Skin of body (tissue), 1 donor: ENCODE measurements at regions not wholly inside any gene's neighbourhood (a gene's known extent, or its start where the extent isn't known, plus 50 kb on each side); places are given as distances from the start of the nearest gene placed in this dataset.

Experiments
- DNase-seq: peaks from one replicate; lab custom pipeline; 2025; lab: John Stamatoyannopoulos, UW

DNA sequence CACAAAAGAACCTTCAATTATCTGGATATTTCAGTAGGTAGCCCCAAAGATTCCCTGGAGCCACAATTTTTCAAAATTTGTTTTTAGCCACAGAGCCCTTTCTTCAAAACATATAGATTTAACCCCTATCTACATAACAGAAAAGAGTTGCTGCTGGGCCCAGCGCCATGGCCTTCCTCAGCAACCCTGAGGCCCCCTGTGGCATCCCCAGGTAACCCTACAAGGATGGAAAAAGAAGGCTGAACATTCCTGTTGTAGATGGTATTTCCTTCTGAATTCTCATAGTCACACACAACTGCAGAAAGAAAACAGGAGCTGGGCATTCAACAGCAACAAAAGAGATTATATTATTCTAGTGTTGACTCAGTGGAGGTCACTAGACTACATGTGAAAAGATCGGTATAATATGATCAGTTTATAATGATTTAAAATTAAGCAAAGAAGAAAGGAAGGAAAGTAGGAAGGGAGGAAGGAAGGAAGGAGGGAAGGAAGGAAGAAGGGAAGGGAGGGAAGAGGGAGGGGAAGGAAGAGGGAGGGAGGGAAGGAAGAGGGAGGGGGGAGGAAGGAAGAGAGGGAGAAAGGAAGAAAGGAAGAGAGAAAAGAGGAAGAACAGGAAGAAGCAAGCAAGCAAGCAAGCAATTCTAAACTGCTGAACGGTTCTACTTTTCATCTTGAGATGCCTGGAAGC lies 342.5 kb upstream of the NR2F2 start:
- DNase-seq: no peak

DNA sequence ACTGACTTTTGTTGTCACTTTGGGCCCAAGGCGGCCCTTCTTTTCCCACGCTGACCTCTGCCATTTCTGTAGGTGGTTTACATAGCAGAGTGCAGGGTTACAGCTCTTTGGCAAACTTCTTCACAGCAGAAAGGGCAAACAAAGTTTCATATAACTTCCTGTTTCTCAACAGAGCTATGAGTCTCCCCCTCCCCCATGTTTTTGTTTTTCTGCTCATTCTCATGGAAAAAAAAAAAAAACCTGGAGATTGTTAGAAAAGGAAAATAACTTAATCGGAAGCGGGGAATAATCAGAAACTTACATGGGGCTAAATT lies 342.0 kb upstream of the NR2F2 start:
- no peak for DNase-seq

DNA sequence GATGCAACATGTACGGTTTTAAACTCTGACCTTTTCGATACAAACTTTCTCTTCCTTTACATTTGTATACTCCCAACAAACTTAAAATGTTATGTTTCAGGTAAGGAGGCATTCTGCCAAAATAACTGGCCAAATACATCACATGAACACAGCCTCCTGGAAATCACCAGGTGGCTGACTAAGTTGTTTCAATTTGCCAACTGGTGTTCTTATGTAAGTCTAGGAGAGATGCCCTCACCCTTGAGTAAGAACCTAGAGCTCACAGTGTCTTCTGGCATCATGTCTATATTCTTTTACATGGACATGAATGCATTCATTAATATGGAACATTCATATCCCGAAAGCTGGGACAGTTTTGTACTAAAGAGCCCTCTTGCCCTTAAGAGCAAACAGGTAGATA lies 341.1 kb upstream of the NR2F2 start:
- DNase-seq: no peak

DNA sequence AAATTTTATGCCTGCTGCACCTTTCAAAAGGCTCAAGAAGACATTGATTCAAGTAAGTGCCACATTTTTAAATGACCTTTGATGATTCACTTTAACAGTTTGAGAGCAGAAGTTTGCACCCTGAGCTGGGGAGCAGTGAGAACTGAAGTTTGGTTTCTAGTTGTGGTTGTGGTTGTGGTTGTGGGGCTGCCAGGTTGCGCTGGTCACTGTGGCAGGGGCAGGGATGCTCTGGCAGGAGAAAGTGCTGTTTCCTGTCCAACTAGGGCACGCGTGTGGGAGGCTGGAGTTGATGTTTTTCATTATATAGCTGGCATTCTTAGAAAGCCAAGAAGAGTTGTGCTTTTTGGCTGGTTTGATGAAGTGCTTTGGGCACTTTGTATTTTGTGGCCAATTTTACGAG lies 339.7 kb upstream of the NR2F2 start:
- DNase-seq: no peak

DNA sequence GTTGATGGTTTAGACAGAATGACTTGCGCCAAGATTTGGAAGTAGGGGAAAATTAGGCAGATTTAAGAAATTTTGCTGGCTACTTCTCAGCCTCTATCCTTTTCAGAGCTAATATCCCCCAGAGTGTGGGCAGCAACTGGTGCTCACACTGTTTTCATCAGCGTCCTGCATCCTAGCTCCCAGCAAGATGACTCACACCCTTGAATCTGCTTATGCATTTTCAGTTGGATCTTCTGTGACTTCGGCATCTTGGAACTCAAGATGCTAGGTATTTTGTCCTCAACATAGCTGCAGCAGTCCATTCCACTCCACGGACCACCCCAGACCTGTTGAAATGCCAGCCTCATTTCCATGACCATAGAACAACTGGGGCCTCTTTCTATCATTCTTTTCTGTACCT lies 336.1 kb upstream of the NR2F2 start:
- DNase-seq: no peak

DNA sequence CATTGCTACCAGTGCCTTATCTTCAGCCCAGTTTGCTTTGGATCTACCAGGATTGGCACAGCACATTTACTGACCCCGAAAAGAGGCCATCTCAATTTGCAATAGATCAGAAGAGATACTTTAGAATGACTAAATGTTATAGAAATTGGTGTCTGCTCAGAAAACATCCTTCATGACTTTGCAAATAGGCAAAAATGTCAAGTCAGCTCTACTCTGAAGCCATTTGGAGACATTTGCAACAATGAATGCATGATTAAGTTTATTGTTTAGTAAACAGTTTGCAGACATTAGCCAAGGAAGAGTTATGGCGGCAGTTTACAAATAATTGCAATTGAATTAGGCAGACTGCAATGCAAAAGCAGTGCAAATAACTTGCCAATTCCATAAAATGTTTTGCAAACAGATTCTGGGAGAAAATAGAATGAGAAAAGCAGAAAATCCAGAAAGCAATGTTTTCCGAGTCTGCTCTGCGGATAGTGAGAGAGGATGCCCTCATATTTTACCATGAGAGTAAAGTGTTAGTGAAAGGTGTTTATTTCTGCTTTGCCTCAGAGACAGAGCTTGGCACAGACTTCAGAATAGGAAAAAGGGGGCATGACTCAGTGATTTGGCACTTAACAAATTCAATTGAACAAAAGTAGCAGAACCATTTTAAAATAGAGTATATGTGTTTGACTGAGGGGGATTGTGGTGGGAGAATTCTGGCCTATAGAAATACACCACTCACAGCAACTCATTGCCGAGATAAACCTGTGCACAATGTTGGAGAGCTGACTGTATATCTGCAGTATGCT lies 334.9 kb upstream of the NR2F2 start:
- DNase-seq: no peak

DNA sequence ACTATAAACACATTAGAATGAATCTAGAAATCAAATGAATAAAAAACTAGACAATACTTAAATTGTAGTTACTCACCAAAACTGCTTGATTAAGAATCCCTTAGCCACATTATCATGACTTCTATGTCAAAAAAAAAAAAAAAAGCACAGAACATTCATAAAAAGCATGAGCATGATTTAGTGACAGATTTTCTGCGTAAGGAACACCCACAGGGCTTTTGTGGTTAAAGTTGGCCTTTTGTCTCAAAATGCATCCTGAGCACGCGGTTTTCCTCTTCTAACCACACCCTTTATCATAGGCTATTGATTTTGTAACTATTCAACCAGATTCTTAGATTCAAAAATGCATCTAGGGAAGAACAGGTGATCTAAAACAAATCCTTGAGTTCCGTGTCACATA lies 334.0 kb upstream of the NR2F2 start:
- no peak for DNase-seq

DNA sequence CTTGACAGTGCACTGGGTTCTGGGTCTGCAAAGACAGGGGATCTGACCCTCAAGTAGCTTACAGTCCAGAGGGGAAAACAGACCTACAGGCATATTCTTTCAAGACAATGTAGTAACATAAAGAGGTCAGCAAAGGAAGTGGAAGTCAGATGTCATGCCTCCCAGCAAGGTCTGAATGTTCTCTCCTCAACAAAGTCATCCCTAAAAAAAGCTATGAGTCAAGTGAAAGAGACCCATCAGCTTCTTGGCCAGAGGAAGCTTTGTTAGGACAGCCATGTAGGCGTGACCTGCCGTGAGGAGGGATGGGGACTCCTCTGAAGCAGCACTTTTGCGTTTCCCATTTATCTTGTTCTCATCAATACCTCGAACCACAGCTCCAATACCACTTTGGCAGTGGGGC lies 331.6 kb upstream of the NR2F2 start:
- no peak for DNase-seq

DNA sequence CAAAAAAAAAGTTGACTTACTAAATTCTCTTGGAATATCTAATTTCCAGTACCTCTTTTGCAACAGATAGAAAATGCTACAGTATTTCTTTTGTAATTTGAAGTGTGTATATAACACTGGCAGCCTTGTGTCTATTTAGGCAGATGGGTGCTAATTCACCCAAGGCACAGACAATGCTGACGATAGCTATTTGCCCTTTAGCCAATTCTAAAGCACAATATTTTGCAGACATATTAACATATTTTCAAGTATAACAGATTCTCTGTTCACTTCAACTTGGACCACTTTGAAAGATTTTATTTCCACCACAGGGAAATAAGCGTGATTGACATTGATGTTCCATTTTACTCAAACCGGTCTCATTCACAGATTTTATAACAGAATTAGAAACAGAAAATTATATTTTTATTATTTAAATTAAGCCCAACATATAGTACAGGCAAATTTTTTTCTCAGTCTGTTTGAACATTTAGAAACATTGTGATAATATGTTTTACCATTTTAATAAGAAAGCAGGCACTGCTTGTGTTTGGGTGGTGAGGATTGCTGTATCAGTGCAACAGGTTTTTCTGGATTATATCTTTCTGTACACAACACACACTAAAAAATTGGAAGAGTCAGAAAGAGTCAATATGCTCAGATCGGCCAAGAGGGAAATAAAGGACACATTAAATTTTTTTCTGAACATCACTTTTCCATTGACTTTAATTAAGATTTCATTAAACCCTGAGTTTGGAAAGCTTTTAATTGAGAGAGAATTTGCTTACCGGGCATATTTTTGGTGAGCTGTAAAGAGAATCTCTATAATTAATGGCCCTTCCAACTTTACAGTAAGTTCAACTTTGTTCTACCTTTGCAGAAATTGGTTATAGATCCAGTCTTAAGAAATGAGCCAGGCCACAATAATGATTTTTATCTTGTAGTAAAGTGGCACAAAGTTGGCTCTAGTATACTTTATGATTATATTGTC lies 327.3 kb upstream of the NR2F2 start:
- DNase-seq: no peak

DNA sequence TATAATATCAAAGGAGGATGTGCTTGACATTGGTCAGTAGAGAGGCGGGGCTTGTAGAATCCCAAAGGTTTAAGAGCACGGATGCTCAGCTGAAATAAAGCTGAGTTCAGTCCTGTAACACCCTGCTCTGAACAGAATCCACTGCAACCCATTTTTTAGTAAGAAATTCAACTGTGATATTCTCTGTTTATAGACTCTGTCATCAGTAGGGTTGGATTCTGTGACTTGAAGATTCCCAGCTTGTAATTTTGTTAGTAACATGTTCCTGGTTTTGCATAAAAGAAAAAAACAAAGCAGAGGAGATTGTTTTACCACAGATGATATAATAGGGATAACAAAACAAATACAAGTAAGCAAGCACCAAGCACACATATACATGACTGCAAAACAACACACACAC lies 324.6 kb upstream of the NR2F2 start:
- no peak for DNase-seq

DNA sequence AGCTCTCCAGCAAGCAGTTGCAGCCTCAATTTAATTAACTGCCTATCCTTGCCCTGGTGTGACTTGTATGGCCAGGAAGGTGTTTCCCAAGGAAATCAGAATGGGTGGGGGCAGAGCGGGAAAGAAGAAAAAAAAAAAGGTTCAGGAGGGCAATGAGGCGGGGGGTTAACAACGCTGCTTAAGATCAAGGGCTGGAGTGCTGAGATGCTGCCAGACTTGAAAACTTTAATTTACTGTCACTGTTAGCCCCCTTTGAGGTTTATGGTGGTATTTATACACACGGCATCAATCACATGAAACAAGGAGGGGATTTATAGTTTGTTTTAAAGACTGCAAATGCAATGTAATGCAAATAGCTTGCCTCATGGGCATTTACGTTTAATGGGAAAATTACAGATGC lies 319.4 kb upstream of the NR2F2 start:
- DNase-seq: no peak

DNA sequence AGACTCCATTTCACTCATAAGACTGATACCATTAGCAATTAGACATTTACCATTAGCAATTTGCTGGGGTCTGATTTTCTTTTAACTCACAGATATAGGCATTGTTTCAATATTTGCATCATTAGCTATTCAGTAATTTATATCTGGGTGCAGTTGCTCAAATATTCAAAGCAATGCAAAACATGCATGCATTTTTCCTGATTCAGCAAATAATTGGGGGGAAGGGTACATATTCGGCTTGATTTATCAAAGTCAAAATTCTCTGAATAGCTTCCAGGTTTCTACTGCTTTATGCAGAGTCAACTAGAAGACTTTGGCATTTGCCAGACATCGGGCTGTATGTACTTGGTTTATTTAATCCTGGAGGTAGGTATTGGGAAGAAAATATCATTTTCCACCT lies 315.6 kb upstream of the NR2F2 start:
- no peak for DNase-seq

DNA sequence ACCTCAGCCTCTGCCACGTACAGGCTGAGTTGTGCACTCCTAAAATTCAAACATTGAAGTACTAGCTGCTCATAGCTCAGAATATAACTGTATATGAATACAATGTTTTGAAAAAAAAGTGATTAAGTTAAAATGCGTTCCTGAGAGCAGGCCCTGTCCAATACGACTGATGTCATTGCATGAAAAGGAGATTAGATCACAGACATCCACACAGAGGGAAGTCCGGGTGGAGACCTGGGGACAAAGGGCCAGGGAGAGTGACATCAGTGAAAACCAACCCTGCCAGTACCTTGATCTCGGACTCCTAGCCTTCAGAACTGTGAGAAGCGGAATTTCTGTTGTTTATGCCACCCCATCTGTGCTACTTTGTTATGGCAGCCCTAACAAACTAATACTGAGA lies 311.4 kb upstream of the NR2F2 start:
- no peak for DNase-seq

DNA sequence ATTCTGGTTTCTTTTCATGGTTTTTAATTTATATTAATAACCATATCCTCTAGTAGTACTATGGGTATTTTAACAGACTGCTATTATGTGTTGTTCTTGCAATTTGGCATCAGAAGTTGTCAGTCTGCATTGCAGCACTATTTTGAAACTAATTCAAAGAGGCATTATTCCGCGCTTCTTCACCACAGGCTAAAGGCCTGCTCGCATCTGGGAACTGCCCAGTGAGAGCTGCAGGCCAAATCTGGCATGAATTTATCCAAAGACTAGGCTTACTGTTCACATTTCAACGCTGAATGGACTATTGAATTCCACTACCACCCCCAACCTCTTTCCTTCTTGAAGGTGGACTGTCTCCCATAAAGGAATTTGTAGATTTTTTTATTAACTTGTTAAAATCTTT lies 310.4 kb upstream of the NR2F2 start:
- no peak for DNase-seq

DNA sequence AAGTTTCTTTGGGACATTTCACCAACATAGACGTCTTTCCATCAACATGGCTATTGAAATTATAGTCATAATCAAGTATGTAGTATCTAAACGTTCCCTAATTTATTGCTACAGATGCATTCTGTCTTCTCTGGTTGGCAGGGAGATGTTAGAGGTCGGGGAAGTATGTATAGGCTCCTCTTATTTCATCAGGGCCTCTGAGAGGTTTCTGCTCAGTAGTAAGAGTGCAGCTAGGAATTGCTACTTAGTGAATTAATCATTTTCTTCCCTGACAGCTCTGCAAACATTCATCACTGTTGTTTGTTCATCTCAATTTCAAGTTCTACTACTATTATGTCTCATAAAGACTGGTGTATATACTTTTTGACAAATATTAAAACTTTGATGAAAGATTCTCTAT lies 309.7 kb upstream of the NR2F2 start:
- DNase-seq: no peak

DNA sequence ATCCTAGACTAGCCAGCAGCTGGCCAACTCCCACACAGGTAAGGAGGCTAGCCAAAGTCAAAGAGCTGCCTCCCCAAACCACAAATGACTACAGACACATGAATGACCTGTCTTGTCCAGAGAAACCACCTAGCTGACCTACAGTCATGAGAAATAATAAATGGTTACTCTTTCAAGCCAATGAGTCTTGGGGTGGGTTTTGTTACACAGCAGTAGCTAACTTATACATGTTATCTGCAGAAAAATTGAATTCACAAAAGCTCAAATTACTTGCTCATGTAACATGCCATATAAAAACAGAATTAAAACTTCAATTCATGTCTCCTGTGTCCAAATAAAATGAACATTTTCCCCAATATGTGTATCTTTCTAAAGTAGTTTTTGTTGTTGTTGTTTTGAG lies 307.4 kb upstream of the NR2F2 start:
- no peak for DNase-seq

DNA sequence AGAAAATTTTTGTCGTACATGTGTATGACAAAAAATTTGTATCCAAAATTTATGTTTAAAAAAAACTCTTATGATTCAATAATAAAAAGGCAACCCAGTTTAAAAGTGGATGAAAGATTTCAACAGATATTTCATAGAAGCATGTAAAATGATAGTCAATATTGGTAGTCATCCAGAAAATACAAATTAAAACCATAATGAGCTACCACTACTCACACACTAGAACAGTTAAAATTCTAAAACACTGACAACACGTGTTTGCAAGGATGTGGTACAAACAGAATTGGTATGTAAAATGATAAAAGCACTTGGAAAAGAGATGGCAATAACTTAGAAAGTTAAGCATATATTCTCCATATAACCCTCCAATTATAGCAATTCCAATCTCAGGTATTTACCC lies 303.0 kb upstream of the NR2F2 start:
- no peak for DNase-seq

DNA sequence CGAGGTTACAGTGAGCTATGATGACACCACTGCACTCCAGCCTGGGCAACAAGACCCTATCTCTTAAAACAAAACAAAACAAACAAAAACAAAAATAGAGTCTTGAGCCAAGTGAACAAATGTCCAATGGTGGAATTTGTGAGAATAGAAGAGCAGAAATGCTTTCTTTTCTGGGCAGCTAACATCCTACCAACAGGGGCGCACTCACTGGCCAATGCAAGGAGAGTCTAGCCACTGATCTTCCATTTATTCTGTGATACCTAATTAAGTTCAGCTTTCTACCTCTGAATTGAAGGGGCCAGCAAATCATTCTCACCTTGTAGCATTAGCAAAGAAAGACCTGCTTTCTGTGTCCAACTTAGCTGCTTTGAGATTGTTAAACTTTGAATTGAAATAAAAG lies 301.9 kb upstream of the NR2F2 start:
- DNase-seq: no peak

DNA sequence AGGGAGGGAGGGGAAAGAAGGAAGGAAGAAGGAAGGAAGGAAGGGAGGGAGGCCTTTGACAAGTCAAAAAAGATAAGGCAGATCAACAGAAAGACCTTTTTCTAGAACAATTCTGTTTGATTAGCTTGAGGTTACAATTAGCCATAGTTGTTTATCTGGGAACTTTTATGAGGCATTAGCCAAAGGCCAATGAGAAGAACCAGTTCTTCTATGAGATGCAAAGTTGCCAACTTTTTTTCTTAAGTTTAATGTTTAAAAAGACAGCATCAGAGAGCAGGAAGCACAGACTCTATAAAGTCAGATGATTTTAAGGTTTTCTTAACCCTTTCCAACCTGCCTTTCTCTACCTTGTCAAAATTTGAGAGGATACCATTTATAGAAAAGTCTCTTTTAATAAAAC lies 301.3 kb upstream of the NR2F2 start:
- DNase-seq: no peak

DNA sequence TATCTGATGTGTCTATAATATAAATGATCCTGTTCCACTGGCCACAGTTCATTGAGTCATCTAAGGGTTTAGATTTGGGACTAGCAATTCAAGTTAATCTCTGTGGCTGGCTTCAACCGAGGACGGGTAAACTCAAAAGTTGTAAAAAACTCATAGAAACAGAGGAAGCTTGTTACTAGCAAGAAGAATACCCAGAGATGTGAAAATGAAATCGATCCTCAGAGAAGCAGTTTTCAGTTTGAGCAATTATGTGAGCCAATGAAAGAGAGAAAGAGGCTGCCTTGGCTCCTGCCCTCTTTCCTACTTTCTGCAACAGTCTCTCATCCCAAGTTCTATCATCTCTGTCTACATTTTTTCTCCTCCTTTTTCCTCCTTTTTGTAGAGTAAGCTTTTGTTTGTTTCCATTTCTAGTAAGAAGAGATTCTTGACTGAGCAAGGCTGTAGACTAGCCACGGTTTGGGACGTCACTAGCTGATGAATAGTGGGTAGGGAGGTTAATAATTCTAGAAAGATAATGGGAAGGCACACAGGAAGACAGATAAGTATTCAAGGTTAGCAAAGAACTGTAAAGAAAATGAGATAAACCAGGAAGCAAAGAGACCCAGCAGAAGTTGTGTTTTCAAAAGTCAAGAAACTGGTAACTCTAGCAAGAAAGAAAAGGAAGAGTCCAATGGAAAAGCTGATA lies 298.9 kb upstream of the NR2F2 start:
- no peak for DNase-seq

DNA sequence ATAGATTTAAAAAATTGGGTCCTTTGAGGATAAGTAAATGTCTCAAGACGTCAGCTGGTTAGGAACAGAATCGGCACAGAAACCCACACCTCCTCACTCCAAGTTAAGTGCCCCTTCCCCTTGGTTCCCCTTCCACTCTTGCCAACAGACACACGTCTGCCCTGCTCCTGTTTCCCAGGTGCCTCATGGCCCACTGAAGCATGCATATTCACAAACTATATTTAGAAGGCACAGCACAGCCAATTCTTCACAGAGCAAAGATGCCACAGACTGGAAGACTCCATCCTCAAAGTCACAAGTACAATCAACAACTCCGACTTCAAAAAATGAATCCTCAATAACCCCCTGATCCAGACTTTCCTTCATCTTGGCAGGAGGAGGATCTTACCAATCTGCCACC lies 295.4 kb upstream of the NR2F2 start:
- no peak for DNase-seq

DNA sequence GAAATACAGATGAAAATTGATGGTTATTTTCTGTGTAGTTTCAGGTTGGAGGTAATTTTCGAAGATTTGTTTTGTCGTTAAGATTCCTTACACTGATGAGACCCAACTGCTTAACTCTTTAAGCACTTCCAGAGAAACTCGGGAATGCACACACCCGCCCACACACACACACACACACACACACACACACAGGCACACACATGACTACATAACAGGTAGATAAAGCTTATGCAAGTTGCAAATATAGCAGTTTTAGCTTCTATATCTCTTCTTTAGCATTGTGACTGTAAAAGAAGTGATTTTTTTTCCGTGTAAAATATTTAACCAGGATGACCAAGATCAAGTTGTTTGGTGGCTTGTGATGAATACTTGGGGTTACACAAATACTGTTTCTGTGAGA lies 294.9 kb upstream of the NR2F2 start:
- DNase-seq: no peak
